GM23338 (cell line): ENCODE measurements at regions not wholly inside any gene's neighbourhood (a gene's known extent, or its start where the extent isn't known, plus 50 kb on each side); places are given as distances from the start of the nearest gene placed in this dataset.

ENCODE experiments used
- CREB1 ChIP-seq: fragments of 250-450 bp; sonication (Bioruptor Pico); IDR thresholded peaks from 2 replicates; pipeline ENCODE4 v1.5.0; 2020; ENCODE audit warnings: low read depth, mild to moderate bottlenecking, moderate library complexity
- CTCF ChIP-seq, 2 experiments: fragments of 200-600 bp in 1 of 2; sonication (generic) in 1 of 2; conservative IDR thresholded peaks; 2 replicates each; pipeline versions ENCODE4 v1.5.1 to v1.6.1; 2016 to 2017; ENCODE audit warnings: antibody characterized with exemption in 2 of 2, low read depth in 2 of 2, mild to moderate bottlenecking in 2 of 2, moderate library complexity in 1 of 2
- EZH2 ChIP-seq: fragments of 200-600 bp; sonication (generic); IDR thresholded peaks from one replicate; pipeline ENCODE4 v1.8.0; 2017; ENCODE audit warnings: antibody characterized with exemption, mild to moderate bottlenecking, low read depth; ENCODE audit not compliant: unreplicated experiment

GRCh38 chr3:102031834-102032233 lies 182.5 kb downstream of the NFKBIZ start:
- no peak for TF ChIP-seq CTCF (conservative IDR thresholded peaks at IDR 0.05; ENCODE audit: low read depth in 2 of 2)
- TF ChIP-seq EZH2, result no peak
- no peak for TF ChIP-seq CREB1 (CRISPR knock-in tag)
